ENCODE measurements at regions not wholly inside any gene's neighbourhood (a gene's known extent, or its start where the extent isn't known, plus 50 kb on each side); places are given as distances from the start of the nearest gene placed in this dataset.
A peak's percentile ranks its signal among the peaks of the same experiment; 100 is the strongest.
"Not testable (repeated sequence)": the region's sequence is repeated elsewhere in the genome, so short reads cannot be mapped to it uniquely, and the experiment has no call there.

DNA sequence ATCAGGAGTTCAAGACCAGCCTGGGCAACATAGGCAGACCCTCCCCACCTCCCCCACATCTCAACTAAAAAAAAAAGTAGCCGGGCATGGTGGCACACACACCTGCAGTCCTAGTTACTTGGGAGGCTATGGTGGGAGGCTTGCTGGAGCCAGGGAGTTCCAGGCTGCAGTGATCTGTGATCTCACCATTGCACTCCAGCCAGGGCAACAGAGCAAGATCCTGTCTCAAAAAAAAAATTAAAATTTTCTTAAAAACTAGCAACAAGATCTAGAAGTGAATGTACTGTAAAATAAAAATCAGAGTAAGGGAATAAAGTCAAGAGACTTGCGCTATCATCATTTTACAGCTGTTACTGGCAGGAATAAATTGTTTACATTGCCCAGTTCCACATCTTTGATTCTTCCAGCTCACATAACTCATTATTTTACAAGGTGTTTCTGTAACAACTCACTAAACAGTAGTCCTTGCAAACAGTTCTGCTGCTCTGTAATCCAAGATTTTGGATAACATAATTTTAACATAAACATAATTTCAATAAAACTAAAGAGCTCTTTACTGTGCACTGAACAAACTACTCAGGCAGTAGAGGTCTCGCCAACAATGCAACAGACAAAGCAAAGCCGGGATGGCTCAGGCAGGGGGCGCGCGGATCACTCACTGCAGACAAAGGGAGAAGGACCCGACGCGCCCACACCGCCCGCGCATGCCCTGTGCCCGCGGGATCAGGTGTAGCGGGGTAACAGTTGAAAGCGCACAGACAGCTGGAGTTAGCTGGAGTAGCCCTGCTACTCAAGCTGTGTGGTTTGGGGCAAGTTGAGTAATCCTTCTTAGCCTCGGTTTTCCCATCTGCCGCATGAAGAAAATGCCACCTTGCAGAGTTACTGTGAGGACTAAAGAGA is 73.3 kb upstream of the NFE2L3 start:
- peak; percentile 69 for DNase-seq (ENCODE audit: low read depth in 2 of 2)

DNA sequence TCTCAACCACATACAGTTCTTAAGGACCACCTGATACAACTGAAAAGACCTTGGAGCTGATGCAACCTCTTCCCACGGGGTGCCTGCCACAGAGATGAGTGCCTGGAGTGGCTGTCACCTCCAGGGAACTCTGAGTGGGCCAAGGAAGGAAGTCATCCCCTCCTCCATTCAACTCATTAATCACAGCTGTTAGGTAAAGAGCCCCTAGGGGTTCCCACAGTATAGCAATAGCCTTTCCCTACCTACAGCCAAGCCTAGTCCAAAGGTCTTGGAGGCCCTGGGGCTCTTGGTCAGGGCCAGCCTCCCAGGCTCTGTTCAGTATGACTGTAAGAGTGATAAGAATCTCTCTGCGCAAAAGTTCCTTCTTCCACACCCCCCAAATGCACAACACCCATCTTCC is 70.4 kb upstream of the NFE2L3 start:
- DNase-seq (ENCODE audit: low read depth in 2 of 2) = no peak

DNA sequence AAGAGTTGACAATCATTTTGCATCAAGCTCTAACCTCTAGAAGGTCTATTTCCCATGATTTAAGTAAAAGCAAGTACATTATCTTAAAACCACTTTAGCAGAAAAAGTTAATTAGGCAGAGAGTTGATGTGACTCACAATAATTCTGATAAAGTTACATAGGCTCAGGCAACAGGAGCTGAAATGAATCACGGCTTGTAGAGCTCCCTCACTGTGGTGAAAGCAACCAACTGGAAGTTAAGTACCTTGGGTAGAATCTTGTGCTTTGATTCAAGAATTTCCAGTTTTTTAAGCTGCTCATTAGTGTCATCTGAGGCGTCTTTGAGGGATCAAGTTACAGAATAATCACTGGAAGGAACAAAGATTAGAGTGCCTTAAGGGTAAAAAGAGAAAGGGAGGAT is 68.9 kb upstream of the NFE2L3 start:
- no peak for DNase-seq (ENCODE audit: low read depth in 2 of 2)

DNA sequence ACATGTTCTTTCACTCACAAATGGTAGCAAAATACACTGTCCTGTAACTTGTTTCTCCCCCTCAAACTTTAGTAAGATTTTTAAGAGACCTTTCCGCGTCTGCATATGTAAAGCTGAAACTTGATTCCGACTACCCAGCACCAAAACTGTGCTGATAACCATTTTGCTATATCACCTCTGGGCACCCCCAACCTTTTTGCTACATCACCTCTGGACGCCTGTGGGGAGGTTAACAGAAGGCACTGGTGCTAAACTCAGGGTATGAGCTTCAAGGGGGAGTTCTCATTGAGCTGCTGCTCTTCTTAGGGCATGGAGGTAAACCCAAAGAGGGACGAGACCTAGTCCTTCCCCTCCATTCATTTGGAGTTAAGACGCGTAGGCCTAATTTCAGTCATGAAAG is 67.6 kb upstream of the NFE2L3 start:
- DNase-seq (ENCODE audit: low read depth in 2 of 2) = no peak

DNA sequence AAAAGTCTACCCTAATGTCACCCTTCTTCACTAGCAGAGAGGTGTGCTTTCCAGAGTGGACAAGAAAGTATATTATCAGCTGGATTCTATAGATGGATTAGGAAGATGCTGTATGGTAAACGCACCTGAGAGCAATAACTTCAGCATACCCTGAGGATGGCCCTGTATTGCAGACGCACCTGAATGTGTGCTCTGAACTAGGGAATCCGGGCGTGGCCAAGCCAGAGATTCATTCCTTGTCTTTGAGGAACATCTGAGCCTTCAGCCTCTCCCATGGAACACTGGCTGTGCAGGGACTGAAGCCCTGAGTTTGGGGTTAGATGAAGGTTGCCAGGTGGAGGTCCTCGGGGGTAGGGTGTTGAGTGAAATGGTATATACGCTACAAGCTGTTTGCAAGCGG is 66.2 kb upstream of the NFE2L3 start:
- DNase-seq (ENCODE audit: low read depth in 2 of 2) = no peak

DNA sequence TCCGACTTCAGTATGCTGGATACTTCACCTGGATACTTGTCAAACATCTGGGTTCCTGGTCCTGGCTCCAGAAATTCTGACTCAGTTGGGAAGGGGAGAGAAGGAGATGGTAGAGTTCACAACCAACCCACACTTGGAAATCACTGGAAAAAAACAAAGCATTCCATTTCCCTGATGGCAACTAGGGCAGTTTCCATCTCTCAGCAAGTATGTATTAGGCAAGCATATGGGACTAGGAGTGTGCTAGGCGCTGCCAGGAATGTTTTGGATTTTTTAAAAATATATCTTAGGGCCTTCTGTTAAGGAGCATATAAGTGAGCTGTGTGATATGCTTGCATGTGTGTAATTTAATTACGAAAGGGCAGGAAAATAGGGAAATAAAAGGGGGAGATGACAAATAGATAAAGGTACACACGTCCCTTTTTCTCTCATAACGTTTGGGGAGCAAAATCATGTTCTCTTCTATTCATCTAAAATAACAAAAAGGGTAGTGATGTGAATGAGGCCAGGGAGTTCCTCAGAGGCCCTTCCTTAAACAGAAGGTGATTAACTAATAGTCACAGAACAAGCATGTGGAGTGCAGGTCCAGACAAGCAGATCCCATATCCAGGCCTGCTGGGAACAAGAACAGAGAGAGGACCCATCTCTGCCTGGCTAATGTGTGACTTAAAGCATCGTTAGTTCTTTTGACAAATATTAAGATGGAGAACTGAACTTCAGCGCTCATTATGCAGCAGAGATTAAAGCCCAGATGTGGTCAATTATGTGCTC is 64.5 kb upstream of the NFE2L3 start:
- no peak for DNase-seq (ENCODE audit: low read depth in 2 of 2)

DNA sequence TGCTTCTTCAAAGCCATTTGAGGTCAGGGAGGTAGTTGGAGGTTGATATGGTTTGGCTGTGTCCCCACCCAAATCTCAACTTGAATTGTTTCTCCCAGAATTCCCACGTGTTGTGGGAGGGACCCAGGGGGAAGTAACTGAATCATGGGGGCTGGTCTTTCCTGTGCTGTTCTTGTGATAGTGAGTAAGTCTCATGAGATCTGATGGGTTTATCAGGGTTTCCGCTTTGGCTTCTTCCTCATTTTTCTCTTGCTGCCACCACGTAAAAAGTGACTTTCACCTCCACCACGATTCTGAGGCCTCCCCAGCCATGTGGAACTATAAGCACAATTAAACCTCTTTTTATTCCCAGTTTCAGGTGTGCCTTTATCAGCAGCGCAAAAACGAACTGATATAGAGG is 62.5 kb upstream of the NFE2L3 start:
- DNase-seq (ENCODE audit: low read depth in 2 of 2) = not testable (repeated sequence)

DNA sequence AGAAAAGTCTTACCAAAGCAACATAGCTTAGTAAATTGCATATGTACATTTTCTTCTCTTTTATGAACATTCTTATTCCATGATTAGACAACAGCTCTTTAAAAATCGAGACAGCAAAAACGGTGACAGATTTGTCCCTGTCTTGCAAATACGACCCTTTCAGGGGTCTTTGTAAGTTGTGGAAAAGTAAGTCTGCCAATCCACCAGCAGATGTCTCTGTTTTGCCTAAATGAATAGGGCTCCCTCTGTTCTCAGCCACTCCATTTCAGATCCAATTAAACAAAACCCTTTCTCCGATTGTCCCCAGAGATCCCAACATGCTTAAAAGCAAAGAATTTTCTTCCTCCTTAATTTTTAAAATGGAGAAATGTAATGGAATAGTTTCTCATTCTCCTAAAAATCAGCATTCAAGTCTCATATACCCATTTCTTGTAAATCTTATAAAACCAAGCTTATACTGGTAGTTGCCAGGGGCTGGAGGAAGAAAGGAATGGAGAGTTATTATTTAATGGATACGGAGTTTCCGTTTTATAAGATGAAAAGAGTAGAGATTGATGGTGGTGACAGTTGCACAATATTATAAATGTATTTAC is 61.0 kb upstream of the NFE2L3 start:
- DNase-seq (ENCODE audit: low read depth in 2 of 2) = no peak

DNA sequence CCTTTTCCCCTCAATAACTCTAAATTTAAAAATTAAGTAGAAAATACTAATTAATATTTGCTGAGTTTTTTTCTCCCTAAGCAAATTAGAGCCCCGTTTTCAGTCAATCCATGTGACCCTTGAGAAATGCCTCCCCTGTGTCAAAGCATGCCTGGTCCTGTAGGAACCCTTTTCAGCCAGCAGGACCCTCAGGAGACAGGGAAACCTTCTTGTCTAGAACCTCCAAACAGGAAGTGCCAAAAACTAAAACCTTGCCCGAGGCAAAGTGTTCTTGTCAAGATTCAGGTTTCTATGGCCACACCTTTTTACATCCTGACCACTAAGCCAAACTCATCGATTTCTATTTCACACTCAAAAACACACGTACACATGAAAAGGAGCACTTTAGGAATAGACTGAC is 60.1 kb upstream of the NFE2L3 start:
- DNase-seq (ENCODE audit: low read depth in 2 of 2) = no peak

DNA sequence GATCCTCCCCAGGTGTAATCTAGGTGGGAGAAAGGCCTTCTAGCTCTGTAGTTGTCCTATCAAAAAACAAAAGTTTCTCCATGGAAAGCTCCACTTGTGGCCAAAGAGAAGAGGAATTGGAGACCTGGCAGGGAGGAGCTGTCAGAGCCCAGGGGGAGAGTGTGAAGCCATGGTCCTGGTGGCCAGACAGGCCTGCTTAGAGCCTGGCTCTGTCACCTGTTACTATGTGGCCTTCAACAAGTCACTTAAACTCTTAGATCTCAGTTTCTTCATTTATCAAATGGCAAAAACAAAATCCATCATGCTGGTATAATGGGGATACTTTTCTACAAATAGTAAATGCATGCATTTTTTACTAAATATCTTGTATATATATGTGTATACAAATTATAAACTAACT is 59.0 kb upstream of the NFE2L3 start:
- no peak for DNase-seq (ENCODE audit: low read depth in 2 of 2)

DNA sequence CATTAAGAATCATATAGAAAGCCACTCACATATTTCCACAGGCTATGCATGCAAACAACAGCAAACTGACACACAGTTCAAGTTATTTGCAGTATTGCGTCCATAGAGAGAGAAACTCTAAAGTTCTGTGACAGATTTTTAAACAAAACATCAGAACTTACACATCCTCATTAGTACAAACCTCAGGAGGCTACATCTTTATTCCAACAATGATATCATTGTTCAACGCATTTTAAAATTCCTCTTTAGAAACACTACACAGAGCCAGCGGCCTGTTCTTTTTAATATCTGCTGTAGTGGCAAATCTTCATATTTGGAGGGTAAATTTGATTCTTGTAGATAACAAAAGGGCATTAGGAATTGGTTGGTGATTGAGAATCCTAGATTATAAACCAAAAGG is 55.9 kb upstream of the NFE2L3 start:
- no peak for DNase-seq (ENCODE audit: low read depth in 2 of 2)

DNA sequence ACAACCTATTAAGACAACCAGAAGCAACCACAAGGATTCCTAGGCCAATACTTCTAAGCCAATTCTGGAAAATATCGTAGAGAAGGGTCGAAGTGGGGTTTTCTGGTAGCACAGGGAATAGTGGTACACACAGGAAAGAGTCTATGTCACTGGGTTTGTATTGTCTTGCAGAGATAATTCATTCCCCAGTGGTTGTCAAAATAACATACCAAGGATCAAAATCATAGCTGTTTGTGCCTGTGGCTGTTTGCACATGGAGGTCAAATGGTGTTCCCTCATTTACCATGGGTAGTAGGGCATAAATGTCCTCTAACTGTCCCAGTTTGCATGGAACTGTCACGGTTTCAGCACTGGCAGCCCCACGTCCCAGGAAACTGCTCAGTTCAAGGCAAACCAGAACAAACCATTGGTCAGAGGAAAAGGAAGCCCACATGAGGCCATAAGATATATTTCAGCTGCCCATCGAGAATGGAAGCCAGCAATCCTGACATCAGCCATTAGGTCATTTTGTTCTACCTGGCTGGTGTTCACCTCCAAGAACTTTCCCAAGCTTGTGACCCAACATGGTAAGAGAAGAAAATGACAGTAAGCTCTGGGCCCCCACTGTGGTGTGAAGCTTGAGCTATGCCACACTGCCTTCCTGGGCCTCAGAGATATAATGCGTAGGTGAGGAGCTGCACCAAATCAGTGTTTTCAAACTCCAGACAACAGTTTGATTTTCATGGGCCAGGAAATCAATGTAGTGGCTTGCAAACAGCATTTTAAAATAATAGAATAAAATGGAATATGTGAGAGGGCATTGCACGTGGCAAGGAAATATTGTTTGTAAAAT is 53.9 kb upstream of the NFE2L3 start:
- no peak for DNase-seq (ENCODE audit: low read depth in 2 of 2)

DNA sequence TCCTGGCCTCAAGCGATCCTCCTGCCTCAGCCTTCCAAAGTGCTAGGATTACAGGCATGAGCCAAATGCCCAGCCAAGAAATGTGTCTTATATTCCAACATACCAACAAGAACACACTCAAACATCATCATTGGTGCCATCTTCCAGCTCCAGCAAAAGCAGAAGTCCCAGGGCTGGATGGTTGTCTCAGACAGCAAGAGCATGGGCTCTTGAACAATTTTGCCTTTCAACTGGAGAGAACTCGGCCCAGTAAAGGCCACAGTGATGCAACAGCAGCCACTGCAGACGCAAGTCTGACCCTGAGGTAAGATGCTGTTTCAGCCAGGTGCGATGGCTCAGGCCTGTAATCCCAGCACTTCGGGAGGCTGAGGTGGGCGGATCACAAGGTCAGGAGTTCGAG is 52.8 kb upstream of the NFE2L3 start:
- DNase-seq (ENCODE audit: low read depth in 2 of 2) = no peak

DNA sequence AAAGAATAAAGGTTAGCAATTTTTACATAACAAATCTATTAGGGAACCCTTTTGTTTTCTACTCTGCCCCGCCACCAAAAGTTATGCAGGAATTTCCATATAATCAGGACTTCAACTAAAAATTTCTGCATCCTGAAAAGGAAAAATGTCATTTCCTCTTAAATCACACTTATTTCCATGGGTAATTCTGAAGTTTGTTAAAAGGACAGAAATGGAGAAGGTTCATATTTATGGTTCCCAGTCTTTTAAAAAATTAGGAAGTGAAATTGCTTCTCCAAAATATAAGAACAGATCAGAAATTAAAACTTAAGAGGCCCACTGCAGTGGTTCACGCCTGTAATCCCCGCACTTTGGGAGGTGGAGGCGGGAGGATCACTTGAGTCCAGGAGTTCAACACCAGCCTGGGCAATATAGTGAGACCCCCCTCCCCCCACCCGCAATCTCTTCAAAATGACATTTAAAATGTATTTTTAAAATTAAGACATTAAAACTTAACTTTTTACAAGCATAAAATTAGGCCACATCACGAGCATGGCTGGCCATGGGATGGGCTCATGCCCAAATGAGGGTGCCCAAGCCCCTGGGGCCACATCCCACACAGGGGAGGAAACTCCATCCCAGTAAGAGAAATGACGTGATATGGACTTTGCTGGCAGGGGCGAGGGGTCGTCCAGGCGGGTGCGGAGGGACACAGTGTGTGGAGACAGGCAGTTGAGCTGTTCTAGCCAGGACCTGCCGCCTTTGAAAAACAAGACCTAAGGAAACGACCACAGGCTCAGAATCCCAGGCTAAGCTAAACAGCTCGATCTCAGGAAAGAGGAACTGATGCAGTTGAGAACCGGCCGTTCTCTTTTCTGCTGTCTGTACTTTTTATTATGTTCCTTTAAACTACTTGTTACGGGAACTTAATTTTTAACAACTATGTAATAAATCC is 51.3 kb upstream of the NFE2L3 start:
- DNase-seq (ENCODE audit: low read depth in 2 of 2) = no peak

DNA sequence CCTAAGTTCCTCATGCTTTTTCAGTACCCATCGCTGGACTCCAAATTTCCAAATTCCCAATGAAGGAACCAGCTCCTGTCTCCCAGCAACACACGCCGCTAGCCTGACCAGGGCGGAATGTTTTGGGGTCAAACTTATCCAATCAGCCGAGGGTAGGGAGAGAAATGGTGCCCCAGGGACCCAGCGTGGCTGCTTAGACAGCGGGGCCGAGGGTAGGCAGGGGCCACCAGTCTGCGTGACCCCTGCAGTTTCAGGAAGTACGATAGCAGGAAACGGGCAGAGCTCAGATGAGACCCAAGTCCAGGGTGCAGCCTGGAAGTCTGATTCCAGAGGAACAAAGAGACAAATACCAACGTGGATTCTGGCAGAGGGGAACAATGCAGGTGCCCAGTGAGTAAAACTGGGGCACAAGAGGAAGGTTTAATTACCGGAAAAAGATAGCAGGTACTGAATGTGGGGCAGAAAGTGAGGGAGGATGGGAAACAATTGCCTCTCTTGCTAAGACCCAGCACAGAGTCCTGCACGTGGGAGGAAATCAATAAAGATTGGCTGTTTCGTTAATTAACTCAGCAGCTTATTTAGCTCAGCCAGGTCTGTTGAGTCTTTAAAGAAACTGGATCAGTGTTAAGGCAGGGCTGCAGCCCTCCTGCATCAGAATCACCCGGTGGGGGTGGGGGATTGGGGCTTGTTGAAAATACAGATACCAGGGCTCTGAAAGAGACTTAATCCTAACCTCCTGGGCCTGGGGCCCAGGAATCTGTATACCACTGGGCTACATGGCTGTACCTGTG is 50.4 kb upstream of the NFE2L3 start:
- DNase-seq (ENCODE audit: low read depth in 2 of 2) = no peak

DNA sequence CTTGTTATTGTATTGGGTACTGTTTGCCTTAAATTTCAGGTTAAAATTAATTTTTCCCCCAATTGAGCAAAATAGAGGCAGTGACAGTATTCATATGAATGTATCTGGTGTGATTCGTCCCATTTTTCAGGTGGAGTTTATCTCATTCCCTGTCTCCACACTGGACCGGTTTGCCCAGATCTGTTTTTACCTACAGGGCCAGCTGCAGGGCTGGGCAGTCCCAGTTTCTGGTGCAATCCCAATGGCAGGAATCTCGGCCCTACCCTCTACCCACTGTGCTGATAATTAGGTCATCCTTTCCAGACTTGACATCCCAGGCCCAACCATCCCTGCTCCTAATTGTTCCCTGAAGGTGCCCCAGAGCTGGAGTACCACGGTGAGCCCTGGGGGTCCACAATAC is 49.8 kb upstream of the NFE2L3 start:
- no peak for DNase-seq (ENCODE audit: low read depth in 2 of 2)

Data from stimulated activated CD8-positive, alpha-beta memory T cell treated with anti-CD3 and anti-CD28 coated beads, Interleukin-15, amount 100 ng/mL, for 48 hours (primary cell).